GM12891 (cell line): ENCODE measurements at regions not wholly inside any gene's neighbourhood (a gene's known extent, or its start where the extent isn't known, plus 50 kb on each side); places are given as distances from the start of the nearest gene placed in this dataset.
"Not testable (repeated sequence)": the region's sequence is repeated elsewhere in the genome, so short reads cannot be mapped to it uniquely, and the experiment has no call there.

ENCODE experiments used
- DNase-seq: peaks from one replicate; pipeline ENCODE4 v3.0.0; 2011; ENCODE audit warnings: low spot score; ENCODE audit not compliant: insufficient read length
- FAIRE-seq: peaks from 2 replicates; lab custom pipeline; 2011; peaks lifted over from hg19 to GRCh38; lab: Jason Lieb, UNC
- PAX5 ChIP-seq: IDR thresholded peaks from 2 replicates; pipeline ENCODE4 v1.6.1; 2011; ENCODE audit warnings: low read length, moderate library complexity, mild to moderate bottlenecking; ENCODE audit not compliant: insufficient read depth, severe bottlenecking
- POLR2A ChIP-seq: IDR thresholded peaks from 2 replicates; pipeline ENCODE4 v1.6.1; 2011; ENCODE audit warnings: low read depth, low read length, control low read depth
- POLR2AphosphoS5 ChIP-seq: IDR thresholded peaks from 2 replicates; pipeline ENCODE4 v1.6.1; 2011; ENCODE audit warnings: low read depth, low read length, control low read depth
- POU2F2 ChIP-seq: IDR thresholded peaks from 2 replicates; pipeline ENCODE4 v1.6.1; 2011; ENCODE audit warnings: low read depth, mild to moderate bottlenecking, control low read depth, low read length, moderate library complexity
- SPI1 ChIP-seq: IDR thresholded peaks from 2 replicates; pipeline ENCODE4 v1.6.1; 2011; ENCODE audit warnings: low read depth, low read length, control low read depth
- TAF1 ChIP-seq: IDR thresholded peaks from 2 replicates; pipeline ENCODE4 v1.6.1; 2011; ENCODE audit warnings: low read depth, low read length, control low read depth

DNA sequence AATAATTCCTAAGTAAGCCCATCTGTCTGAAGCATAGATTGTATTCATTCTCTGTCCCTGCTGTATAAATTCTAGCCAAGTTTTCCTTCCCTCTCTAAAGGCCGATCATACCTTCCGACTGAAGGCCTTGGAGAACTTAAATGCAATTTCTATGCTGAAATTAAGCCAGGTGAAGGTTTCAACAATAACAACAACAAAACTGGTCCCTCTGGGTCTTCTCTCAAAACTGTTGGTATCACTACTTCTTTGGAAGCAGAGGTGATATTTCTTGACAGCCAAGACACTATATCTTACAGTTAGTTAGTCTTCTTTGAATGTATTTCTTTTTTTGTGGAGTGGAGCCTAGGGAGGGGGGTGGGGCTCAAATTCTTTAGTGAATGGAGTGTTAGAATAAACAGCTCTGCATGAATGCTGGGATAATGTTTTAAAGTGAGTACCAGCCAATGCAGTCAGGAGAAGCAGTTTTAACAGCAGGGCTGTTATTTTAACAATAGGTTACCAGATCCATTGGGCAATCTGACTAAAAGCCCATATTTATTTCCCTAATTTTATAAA lies 508.9 kb downstream of the EBF1 start:
- TF ChIP-seq TAF1 (no peak), POLR2A (no peak), SPI1 (no peak), POLR2AphosphoS5 (no peak), PAX5 (no peak), POU2F2 (no peak)
- no peak for DNase-seq
- FAIRE-seq, result no peak

DNA sequence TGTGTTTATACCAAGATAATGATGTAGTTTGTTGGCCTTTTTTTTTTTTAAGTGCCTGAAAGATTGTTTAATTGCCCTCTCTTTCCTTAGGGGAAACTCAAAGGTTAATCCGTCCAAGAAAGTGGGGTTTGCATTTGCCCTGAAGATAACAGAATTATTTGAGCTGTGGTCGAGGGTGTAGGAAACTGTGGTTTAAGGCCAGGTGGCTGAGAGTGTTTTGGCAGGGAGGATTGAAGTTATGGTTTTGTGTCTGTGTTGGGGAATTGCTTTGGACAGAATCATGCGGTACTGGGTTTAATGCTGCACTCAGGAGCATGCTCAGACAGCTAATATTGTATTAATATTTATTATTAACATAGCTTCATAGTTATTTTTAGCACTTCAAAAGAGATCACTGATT lies 509.8 kb downstream of the EBF1 start:
- FAIRE-seq, result no peak
- TF ChIP-seq POLR2AphosphoS5, result no peak
- TF ChIP-seq POLR2A, result no peak
- TF ChIP-seq SPI1, result no peak
- no peak for TF ChIP-seq TAF1
- TF ChIP-seq PAX5, result no peak
- TF ChIP-seq POU2F2, result no peak
- no peak for DNase-seq

DNA sequence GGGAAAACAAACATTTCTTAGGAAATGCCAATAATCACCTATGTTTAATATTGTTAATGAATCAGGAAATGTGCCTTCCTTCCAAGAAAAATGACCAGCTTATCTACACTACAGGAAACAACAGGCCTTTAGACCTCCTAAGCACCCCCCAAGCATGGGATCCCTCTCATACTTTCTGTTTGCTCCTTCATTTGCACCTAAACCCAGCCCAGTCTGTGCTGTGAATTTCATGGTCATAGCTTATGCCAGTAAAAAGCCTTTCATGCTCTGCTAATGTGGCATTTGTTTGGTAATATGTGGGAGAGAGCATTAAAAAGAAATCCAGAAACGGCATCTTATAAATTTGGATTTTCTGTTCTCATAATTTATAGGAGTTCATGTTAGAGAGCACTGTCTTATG lies 511.1 kb downstream of the EBF1 start:
- no peak for DNase-seq
- no peak for FAIRE-seq

DNA sequence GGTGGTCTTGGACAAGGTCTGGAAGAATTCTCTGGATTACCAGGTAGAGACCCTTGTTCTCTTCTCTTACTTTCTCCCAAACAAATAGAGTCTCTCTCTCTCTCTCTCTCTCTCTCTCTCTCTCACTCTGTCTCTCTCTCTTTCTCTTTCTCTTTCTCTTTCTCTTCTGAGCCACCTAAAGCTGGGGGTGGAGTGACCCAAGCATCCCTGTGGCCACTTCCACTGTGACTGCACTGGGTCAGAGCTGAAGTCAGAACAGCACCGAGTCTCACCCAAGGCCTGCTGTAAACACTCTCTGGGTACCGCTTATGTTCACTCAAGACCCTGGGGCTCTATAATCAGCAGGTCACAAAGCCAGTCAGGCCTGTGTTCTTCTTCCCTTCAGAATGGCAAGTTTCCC lies 513.7 kb downstream of the EBF1 start:
- FAIRE-seq (no peak), DNase-seq (no peak)
- TF ChIP-seq TAF1 (no peak), POLR2AphosphoS5 (no peak), POU2F2 (no peak), POLR2A (no peak), SPI1 (no peak), PAX5 (no peak)

More for the DNA sequence above, 511.1 kb downstream of the EBF1 start:
- TF ChIP-seq POU2F2 (no peak), PAX5 (no peak), SPI1 (no peak), POLR2AphosphoS5 (no peak), POLR2A (no peak), TAF1 (no peak)

DNA sequence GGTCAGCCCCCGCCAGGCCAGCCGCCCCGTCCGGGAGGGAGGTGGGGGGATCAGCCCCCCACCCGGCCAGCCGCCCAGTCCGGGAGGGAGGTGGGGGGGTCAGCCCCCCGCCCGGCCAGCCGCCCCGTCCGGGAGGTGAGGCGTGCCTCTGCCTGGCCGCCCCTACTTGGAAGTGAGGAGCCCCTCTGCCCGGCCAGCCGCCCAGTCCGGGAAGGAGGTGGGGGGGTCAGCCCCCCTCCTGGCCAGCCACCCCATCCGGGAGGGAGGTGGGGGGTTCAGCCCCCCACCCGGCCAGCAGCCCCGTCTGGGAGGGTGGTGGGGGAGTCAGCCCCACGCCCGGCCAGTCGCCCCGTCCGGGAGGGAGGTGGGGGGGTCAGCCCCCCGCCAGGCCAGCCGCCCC lies 517.0 kb downstream of the EBF1 start:
- not testable (repeated sequence) for DNase-seq, FAIRE-seq

DNA sequence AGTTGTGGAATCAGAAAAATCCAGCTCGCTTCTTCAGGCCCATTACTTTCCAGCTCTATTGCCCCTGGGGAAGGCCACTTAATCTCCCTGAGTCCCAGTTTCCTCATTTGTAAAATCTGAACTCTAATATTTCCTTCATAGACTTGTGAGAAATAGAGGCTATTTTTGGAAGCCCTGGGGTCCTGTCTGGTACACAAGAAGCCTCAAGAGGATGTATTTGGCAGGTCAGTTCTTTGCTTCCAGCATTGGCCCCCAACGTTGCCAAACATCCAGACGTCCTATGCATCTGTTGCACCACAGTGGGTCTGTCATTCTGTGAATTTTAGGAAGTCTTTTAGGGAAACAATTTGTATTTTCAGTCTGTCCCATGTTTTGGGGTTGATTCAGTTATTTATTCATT lies 525.9 kb downstream of the EBF1 start:
- FAIRE-seq (no peak), DNase-seq (no peak)
- TF ChIP-seq PAX5 (no peak), POLR2AphosphoS5 (no peak), SPI1 (no peak), TAF1 (no peak), POU2F2 (no peak), POLR2A (no peak)

DNA sequence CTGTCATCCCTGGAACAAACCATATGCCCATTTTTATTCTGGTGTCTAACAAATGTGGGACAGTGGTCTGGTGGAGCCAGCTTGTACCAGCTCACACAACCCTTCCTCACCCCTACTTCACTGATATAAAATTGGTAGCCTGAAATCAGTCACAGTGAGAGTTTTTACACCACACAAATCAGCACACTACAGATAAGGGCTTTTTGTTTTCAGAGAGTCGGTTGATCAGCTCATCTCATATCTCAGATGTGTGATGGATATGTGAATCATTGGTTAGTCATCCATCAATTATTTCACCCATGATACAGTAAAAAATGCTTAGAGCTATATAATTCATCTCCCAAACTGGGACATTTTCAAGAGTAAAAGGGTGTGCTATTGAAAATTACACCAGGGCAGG lies 529.2 kb downstream of the EBF1 start:
- no peak for DNase-seq
- no peak for TF ChIP-seq POLR2AphosphoS5
- no peak for TF ChIP-seq TAF1
- TF ChIP-seq POU2F2, result no peak
- no peak for TF ChIP-seq POLR2A
- no peak for TF ChIP-seq PAX5
- no peak for TF ChIP-seq SPI1
- no peak for FAIRE-seq

DNA sequence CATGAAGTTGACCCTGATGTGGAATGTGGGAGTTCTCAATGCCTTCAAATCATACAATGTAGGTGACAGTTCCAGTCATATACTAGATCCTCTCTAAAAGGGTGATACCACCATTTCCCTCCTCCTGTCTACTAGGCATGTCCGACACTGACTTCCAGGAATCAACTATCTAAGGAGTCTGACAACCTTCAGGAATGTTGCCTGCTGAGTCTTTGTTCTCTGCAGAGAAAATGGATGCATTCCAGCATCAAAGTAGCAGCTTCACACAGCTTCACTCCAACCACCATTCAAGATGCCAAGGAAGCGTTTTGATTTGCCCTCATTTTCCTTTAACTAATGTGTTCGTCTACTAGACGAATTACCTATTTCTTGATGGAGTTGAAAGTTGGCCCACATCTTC lies 530.2 kb downstream of the EBF1 start:
- TF ChIP-seq PAX5 (no peak), POLR2A (no peak), POLR2AphosphoS5 (no peak), TAF1 (no peak), POU2F2 (no peak), SPI1 (no peak)
- no peak for FAIRE-seq
- no peak for DNase-seq

DNA sequence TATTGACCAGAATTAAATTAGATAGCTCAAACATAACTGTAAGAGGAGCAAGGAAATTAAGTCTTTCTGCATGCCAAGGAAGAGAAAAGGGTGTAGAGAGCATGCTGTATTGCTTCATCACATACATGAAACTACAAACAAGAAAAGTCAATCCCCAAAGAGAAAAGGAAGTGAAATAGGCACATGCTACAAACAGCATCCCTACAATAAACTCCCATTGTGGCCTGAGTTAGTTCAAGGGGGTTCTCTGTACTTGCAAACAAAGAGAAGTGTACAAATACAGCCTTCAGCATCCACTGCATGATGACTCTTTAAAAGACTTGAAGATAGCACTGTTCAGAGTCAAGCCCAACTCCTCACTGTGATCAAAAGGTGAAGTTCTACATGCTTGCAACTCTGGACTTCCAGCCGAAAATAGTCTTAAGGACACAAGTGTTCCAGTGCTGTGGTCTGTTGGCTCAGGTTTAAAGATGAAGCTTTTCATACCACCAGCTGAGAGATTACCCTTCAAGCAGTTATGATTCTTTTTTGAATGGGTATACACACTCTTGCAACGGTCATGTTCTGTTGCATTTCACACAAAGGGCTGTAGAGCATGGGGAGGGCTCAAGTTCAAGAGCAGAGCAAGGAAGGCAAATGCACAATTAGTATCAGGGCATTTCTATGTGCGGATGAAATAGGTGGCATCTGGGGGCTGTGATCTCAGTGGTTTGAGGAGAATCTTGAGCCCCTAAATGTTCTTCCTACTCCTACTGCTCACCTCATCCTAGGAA lies 534.5 kb downstream of the EBF1 start:
- FAIRE-seq, result peak; percentile 84
- TF ChIP-seq SPI1 (peak; percentile 86), POU2F2 (no peak)
- DNase-seq, result no peak

DNA sequence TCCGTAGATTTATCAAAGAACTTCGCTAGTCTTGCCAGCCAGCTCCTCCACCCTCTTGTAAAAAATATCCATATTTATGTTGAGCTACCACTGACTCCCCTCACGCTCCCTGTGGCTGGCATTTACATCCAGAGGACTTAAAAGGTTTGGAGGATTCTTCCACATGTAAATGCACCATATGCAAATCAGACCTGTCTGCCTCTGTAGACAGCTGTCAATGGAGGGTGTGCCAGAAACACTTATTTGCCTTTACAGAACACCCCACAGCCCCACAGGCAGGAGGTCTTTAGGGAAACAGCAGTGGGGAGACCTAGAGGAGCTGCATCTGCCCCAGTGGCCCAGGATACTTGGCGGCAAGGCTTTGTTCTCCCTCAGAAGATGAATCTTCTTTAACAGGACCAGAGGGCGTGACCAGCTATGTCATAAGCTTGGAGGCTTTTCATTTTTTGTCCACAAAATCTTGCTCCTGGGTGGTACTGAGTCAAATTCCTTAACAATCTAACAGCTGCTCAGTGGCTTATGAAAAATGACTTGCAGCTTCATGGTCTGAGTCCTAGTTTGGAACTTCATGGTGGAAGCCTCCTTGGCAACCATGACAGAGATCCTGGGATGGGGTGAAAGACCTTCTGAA lies 535.8 kb downstream of the EBF1 start:
- TF ChIP-seq POLR2AphosphoS5 (no peak), POU2F2 (peak; percentile 51; the same call in 1 of the 2 replicates)
- FAIRE-seq (no peak), DNase-seq (no peak)

DNA sequence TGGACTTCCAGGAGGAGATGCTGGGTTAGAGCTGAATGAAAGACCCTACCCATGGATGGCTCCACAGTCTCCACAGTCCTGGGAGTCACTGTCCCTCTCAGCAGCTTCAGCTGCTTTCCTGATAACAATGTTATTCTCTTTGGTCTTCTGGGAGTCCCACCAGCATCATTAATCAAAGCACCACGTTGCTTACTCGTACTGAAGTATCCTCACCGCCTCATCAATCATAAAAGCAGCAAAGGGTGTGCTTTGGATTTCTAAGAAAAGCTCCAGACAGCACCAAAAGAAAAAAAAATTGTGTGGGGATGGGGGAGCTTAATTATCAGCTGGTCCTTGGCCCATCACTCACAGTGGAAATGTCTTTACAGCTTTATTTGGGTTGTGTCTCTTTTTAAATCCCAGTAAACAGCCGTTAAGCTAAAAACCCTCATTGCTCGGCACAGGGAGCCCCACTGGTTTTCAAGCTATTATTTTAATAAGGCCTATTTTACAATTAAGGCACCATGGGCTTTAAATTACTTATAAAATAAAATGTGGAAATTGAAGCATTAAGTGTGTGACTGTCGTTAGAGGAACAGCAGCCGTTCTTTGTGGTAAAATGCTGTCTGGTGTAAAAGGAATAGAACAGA lies 538.0 kb downstream of the EBF1 start:
- FAIRE-seq, result no peak
- DNase-seq, result no peak
- TF ChIP-seq POU2F2, result no peak
- TF ChIP-seq TAF1, result no peak
- TF ChIP-seq SPI1, result no peak
- TF ChIP-seq POLR2A, result no peak
- no peak for TF ChIP-seq PAX5
- TF ChIP-seq POLR2AphosphoS5, result no peak
